ENCODE measurements at regions not wholly inside any gene's neighbourhood (a gene's known extent, or its start where the extent isn't known, plus 50 kb on each side); places are given as distances from the start of the nearest gene placed in this dataset.

- intact Hi-C loops (cut with DNase I), result no loop called here
These were observed 90.7 kb downstream of the SEC61B start for GRCh38 chr9:99312736-99313135.

GRCh38 chr9:99319048-99319447, 97.0 kb downstream of the SEC61B start:
- no peak for TF ChIP-seq CTCF (IDR thresholded peaks at IDR 0.05)
- H3K27ac ChIP-seq, result no peak overlapping the region

More at GRCh38 chr9:99312736-99313135, 90.7 kb downstream of the SEC61B start:
- no peak for TF ChIP-seq CTCF (IDR thresholded peaks at IDR 0.05)
- 74 to 77% methylated on average over 2 of the region's 2 CpGs for WGBS, 2 donors
- Histone ChIP-seq H3K36me3 (no peaks in the 10 kb centered on the region), H3K4me1 (no peaks in the 10 kb centered on the region), H3K27ac (no peak overlapping the region), H3K9me3 (no peaks in the 10 kb centered on the region), H3K27me3 (peaks cover 0 to 4% (median 0%) of the 10 kb centered on the region in 7 donors), H3K4me3 (no peak overlapping the region)
- DNase-seq (no peak), ATAC-seq (no peak)

GRCh38 chr9:99322299-99322698, 100.2 kb downstream of the SEC61B start:
- no peaks in the 10 kb centered on the region for H3K9me3 ChIP-seq
- no peak for TF ChIP-seq CTCF (IDR thresholded peaks at IDR 0.05)
- peaks cover 0 to 11% (median 4%) of the 10 kb centered on the region in 7 donors for H3K27me3 ChIP-seq
- DNase-seq (no peak), ATAC-seq (no peak)
- H3K27ac ChIP-seq, result no peak overlapping the region
- no peaks in the 10 kb centered on the region for H3K4me1 ChIP-seq
- intact Hi-C loops (cut with DNase I), result no loop called here
- H3K4me3 ChIP-seq, result no peak overlapping the region
- H3K36me3 ChIP-seq, result no peaks in the 10 kb centered on the region
- 6 to 7% methylated on average over 1 of the region's 1 CpG for WGBS, 2 donors

More at GRCh38 chr9:99319048-99319447, 97.0 kb downstream of the SEC61B start:
- intact Hi-C loops (cut with DNase I), result no loop called here
- H3K9me3 ChIP-seq, result no peaks in the 10 kb centered on the region
- DNase-seq (no peak), ATAC-seq (no peak)
- no peaks in the 10 kb centered on the region for H3K4me1 ChIP-seq
- no peak overlapping the region for H3K4me3 ChIP-seq
- 93 to 98% methylated on average over 1 of the region's 1 CpG for WGBS, 2 donors
- no peaks in the 10 kb centered on the region for H3K36me3 ChIP-seq
- H3K27me3 ChIP-seq, result peaks cover 0 to 11% (median 4%) of the 10 kb centered on the region in 7 donors

- DNase-seq (no peak), ATAC-seq (no peak)
- Histone ChIP-seq H3K4me1 (no peaks in the 10 kb centered on the region), H3K9me3 (no peaks in the 10 kb centered on the region), H3K27me3 (peaks cover 0 to 3% (median 0%) of the 10 kb centered on the region in 7 donors), H3K36me3 (no peaks in the 10 kb centered on the region), H3K27ac (no peak overlapping the region), H3K4me3 (no peak overlapping the region)
- intact Hi-C loops (cut with DNase I), result no loop called here
- WGBS, 2 donors, result 79 to 88% methylated on average over 5 of the region's 5 CpGs
- TF ChIP-seq CTCF (IDR thresholded peaks at IDR 0.05), result no peak
These were observed 104.2 kb downstream of the SEC61B start for GRCh38 chr9:99326112-99326916.
